ENCODE measurements at regions not wholly inside any gene's neighbourhood (a gene's known extent, or its start where the extent isn't known, plus 50 kb on each side); places are given as distances from the start of the nearest gene placed in this dataset.

DNA sequence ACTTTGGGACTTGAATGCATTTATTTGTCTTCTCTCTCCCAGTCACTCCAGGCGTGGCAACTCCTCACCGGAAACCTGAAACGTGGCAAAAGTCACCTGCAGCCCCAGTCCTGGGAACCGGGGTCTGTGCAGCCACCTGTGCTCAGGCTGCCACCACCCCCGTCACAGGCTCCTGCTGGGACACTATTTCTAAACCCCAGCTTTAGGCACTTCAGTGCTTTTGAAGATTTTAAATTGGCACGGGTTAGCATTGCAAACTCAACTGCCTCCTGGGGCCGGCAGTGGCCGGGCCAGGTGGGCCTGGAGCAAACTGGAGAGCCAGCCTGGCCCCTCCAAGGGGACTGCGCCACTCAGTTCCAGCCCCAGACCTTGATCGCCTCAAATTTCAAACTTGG lies 146.7 kb upstream of the IQSEC1 start:
- TF ChIP-seq, protein P1, sequence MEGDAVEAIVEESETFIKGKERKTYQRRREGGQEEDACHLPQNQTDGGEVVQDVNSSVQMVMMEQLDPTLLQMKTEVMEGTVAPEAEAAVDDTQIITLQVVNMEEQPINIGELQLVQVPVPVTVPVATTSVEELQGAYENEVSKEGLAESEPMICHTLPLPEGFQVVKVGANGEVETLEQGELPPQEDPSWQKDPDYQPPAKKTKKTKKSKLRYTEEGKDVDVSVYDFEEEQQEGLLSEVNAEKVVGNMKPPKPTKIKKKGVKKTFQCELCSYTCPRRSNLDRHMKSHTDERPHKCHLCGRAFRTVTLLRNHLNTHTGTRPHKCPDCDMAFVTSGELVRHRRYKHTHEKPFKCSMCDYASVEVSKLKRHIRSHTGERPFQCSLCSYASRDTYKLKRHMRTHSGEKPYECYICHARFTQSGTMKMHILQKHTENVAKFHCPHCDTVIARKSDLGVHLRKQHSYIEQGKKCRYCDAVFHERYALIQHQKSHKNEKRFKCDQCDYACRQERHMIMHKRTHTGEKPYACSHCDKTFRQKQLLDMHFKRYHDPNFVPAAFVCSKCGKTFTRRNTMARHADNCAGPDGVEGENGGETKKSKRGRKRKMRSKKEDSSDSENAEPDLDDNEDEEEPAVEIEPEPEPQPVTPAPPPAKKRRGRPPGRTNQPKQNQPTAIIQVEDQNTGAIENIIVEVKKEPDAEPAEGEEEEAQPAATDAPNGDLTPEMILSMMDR (IDR thresholded peaks at IDR 0.05; ENCODE audit: insufficient read depth, low read length): no peak
- no peak for TF ChIP-seq REST (IDR thresholded peaks at IDR 0.05; ENCODE audit: insufficient replicate concordance, low read depth)
- no peak for TF ChIP-seq GABPA (IDR thresholded peaks at IDR 0.05; ENCODE audit: low read depth)

Measured in HL-60 (cell line).